IPS DF 4.7 (cell line): ENCODE measurements at regions not wholly inside any gene's neighbourhood (a gene's known extent, or its start where the extent isn't known, plus 50 kb on each side); places are given as distances from the start of the nearest gene placed in this dataset.
"Not testable (repeated sequence)": the region's sequence is repeated elsewhere in the genome, so short reads cannot be mapped to it uniquely, and the experiment has no call there.

ENCODE experiments used
- DNase-seq: peaks from one replicate; pipeline ENCODE4 v3.0.0-alpha.2; 2013; ENCODE audit warnings: low spot score; ENCODE audit errors: extremely low read depth

- no peak for DNase-seq
Measured at GRCh38 chr3:118531816-118532215, 502.8 kb downstream of the IGSF11 start.

- DNase-seq, result no peak
Measured at GRCh38 chr3:118533676-118534075, 501.0 kb downstream of the IGSF11 start.

- no peak for DNase-seq
Measured at GRCh38 chr3:118534519-118534918, 500.1 kb downstream of the IGSF11 start.

DNA sequence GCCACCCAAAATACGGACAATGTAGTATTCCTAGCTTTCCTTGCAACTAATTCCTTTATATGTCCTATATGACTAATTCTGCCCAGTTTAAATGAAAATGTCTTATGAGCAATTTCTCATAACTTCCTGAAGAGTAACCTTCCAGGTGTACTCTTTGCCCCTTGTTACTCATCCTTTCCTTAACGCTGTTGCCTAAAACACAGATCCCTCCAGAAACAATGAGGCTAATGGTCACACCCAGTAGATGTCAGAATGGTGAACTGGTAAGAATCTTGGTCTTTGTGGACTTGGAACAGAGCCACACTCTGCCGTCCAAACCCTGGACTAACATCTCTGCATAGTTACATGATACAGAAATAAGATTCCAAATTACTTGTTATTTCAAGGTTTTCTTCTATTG, 497.9 kb downstream of the IGSF11 start:
- DNase-seq, result no peak

GRCh38 chr3:118537454-118537853, 497.2 kb downstream of the IGSF11 start:
- DNase-seq, result no peak

DNA sequence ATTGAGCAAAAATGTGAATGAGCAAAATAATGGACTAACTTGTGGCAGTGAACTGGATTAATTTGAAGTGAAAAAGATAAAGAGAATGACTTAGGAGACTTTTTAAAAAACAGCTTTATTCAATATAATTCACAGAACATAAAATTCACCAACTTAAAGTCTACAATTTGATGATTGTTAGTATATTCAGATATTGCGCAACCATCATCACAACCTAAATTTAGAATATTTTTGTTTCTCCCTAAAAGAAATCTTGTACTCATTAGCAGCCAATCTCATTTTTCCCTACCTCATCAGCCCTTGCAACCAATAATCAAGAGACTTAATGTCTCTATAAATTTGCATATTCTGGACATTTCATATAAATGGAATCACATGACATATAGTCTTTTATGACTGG, 496.5 kb downstream of the IGSF11 start:
- DNase-seq, result no peak

GRCh38 chr3:118539820-118540447, 494.7 kb downstream of the IGSF11 start:
- not testable (repeated sequence) for DNase-seq

DNA sequence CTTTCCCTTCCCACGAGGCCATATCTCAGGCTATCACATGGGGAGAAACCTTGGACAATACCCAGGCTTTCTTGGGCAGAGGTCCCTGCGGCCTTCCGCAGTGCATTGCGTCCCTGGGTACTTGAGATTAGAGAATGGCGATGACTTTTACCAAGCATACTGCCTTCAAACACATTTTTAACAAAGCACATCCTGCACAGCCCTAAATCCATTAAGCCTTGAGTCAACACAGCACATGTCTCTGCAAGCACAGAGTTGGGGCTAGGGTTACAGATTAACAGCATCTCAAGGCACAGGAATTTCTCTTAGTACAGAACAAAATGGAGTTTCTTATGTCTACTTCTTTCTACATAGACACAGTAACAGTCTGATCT, 494.2 kb downstream of the IGSF11 start:
- not testable (repeated sequence) for DNase-seq

DNA sequence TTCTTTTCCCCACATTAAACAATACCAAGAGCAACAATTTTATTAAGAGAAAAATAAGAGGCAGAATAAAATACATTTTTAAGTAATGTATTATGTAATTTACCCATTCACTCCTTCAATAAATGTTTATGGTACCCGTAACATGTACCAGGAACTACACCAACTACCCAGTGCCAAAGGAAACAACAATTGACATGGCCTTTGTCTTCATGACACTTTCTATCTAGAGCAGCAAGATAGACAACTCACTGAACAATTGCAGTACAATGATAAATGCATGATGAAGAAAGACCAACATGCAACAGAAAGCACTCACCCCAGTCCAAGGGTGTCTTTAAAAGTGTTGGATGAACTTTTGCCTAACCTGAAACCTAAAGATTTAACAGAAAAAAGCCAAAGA, 493.8 kb downstream of the IGSF11 start:
- no peak for DNase-seq

- DNase-seq, result no peak
Measured at GRCh38 chr3:118541796-118542195, 492.9 kb downstream of the IGSF11 start.

- no peak for DNase-seq
Measured at GRCh38 chr3:118543832-118544231, 490.8 kb downstream of the IGSF11 start.

GRCh38 chr3:118544458-118544857, 490.2 kb downstream of the IGSF11 start:
- peak; percentile 16 for DNase-seq

- DNase-seq, result no peak
Measured at GRCh38 chr3:118548434-118548833, 486.2 kb downstream of the IGSF11 start.

- DNase-seq, result no peak
Measured at GRCh38 chr3:118550122-118550521, 484.5 kb downstream of the IGSF11 start.

- DNase-seq, result no peak
Measured at GRCh38 chr3:118550556-118550955, 484.1 kb downstream of the IGSF11 start.

DNA sequence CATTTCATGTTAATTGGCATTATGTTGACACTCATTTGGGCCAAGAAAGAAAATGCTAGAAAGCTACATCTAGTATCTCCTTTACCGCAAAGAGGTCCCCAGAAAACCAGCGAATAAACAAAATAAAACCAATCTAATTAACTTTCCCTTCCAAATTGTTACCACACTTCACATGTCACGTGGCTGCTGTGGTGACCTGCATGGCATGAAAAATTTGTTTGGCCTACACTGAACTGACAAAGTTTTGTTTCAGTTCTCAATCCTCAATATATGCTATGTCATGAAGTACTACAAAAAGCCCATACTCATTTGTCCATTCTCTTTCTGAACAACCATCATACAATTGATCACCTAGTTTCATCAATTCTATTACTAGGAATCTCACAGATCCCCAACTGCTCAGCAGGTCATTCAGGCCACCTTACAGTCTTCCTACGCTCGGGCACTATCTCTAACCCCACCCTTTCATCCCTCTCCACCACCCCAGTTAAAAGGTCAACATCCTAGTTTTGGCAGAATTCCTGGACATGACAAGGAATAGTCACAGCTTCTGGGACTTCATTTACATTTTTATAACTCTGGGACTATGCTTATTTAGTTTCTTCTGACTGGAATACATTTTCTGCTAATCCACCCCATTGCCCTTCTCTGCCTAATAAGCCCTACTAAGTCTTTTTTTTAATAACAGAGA, 480.4 kb downstream of the IGSF11 start:
- DNase-seq, result no peak

GRCh38 chr3:118556983-118557382, 477.7 kb downstream of the IGSF11 start:
- DNase-seq, result no peak

DNA sequence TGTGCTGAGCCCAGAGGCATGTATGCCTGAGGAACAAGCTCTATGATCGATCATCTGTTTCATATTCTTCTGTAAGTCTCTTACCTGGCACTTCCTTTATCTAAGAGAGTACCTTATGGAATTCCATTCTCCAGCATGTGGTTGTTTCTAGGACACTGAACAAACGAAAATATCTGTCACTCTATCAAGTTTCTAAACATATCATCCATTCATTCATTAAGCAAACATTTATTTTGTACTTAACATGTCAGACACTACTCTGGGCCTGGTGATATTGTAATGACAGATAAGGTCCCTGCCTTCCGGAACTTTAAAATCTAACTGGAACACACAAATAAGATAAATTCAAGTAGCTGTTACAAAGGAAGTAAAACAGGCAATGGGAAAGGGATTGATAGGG, 477.1 kb downstream of the IGSF11 start:
- DNase-seq, result no peak

- DNase-seq, result no peak
Measured at GRCh38 chr3:118559286-118559685, 475.4 kb downstream of the IGSF11 start.

DNA sequence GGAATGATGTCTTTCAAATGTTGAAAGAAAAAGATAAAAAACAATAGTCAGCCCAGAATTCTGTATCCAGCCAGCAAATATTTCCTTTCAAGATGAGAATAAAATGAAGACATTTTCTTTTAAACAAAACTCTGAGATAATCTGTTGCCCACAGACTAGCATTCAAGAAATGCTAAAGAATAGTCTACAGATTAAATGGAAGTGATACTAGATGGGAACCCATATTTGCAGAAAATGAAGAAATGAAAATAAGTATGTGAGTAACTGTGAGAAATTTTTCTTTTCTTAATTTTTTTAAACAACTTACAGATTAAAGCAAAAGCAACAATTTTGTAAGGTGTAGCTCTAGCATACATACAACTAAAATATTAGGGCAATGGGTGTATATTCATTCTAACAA, 469.8 kb downstream of the IGSF11 start:
- DNase-seq, result no peak

DNA sequence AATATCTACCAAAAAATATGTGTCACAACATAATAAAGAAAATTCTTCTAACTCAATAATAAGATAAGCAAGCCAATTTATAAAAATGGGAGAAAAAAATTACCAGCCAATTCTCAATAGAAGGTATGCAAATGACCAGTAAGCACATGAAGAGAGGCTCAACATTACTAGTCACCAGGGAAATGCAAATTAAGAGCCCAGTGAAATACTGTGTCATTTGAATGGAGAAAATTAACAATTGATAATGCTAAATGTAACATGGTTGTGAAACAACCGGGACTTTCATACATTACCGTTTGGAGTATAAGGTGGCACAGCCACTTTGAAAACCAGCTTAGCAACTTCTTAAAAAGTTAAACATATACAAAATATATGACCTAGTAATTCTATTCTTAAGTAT, 460.7 kb downstream of the IGSF11 start:
- DNase-seq, result no peak

- no peak for DNase-seq
Measured at GRCh38 chr3:118577055-118577777, 457.4 kb downstream of the IGSF11 start.

GRCh38 chr3:118578559-118578958, 456.1 kb downstream of the IGSF11 start:
- DNase-seq, result no peak
